GM19240 (cell line): ENCODE measurements at regions not wholly inside any gene's neighbourhood (a gene's known extent, or its start where the extent isn't known, plus 50 kb on each side); places are given as distances from the start of the nearest gene placed in this dataset.

ENCODE experiments used
- DNase-seq: peaks from one replicate; pipeline ENCODE4 v3.0.0; 2011; ENCODE audit warnings: low spot score; ENCODE audit not compliant: insufficient read length

DNA sequence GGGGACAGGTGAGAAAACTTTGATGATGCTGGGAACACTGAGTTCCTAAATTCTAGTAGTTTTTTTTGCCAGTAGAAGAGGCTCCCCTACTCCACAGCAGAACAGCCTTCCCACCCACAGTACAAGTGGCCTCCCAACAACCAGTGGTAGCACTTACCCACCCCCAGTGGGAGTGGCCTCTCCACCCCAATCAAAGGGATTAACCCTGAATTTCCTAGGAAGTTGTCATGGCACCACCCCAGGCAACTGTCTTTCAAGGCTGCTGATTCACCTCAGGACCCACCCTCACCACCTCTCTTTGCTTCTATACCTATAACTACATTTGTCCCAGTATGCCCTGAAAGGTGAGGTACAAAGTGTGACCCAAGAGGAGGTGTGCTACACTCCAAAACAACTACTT lies 81.4 kb upstream of the PRDX6 start:
- no peak for DNase-seq

DNA sequence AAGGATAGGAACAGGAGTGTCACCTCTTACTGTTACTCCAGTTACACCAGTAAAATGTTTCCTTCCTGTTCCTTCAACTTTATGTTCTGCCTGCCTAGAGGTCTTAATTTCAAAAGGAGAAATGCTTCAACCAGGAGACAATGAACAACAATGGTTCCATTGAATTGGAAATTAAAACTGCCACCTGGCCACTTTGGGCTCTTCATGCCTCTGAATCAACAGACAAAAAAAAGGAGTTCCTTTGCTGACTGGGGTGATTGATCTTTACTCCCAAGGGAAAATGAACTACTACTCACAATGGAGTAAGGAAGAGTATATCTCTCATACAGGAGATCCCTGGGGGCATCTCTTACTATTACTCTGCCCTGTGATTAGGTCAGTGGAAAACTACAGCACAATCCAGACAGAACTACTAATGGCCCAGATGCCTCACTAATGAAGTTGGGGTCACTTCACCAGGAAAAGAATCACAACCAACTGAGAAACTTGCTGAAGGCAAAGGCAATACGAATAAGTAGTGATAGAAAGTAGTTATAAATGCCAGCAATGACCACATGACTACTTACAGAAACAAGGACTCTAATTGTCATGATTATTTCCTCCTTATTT lies 76.6 kb upstream of the PRDX6 start:
- no peak for DNase-seq

DNA sequence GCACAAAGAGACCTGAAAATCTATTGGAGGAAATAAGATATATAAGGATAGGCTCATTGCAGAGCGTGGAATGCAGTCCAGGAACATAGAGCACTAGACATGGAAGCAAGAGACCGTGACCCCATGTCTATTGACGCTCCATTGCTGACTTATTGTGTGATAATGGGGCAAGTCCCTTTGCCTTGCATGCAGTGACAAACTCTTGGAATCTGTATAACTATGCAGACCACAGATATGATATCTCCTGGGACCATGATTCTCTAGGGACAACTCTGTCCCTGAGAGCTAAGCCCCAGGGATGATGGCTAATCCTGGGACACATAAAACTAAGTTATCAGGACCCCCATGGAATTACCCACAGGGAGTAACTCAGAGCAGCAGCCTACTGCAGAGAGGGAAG lies 73.1 kb upstream of the PRDX6 start:
- DNase-seq = no peak

DNA sequence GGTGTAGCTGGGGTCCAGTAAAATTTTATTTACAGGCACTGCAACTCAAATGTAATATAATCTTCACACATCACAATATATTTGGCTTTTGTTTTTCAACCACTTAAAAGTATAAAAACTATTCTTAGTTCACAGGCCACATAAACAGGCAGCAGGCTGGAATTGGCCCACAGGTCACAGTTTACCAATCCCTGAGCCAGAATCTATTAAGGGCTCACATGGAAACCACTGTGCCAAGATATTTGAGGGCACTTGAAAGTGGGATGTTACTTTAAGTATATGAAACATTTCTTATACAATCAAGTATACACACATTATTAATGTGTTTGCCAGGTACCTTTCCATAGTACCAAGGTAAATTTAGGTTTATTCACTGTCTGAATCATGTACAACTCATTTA lies 71.9 kb upstream of the PRDX6 start:
- DNase-seq = no peak

DNA sequence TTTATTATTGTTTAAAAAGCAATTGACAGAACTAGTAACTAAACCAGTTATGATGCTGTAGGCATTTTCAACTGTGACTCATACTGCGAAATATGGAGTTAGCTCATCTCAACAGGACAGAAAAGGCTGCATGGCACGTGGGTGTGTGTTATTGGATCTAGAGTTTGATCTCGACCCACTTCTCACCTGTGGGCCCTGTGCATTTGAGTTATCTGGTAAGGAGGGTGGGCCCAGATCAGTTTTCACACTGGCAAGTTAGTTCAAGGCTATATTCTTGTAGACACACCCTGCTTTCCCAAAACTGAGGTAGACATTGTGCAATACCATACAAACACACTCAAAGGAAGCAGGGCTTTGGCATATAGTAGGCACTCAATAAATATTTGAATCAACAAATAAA lies 71.3 kb upstream of the PRDX6 start:
- DNase-seq = no peak

GRCh38 chr1:173406783-173407230 lies 70.3 kb upstream of the PRDX6 start:
- no peak for DNase-seq

DNA sequence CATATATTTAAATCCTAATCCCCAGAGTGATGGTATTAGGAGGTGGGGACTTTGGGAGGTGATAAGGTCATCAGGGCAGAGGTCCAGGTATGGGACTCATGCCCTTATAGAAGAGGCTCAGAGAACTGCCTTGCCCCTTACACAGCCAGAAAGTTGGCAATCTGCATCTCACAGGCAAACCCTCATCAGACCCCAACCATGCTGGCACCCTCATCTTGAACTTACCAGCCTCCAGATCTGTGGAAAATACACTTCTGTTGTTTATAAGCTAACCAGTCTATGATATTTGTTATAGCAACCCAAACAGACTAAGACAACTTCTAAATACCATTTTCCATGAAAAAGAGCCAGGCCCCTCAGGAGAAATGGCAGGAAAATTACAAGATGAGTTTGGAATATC lies 69.3 kb upstream of the PRDX6 start:
- DNase-seq = no peak

DNA sequence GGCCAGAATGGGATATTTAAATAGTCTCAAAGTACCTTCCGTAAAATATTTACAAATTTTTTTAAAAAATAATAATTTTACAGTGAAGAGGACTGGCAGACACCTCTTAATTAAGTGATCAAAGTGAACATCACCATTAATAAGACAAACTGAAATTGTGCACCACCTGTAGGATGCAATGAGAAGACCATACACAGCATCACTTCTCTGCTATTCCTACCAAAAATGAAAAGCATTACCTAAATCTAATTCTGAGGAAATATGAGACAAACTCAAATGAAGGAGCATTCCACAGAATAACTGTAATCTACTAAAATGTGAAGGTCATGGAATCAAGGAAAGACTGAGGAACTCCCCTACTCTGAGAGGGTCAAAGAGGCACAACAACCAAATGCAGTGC lies 68.2 kb upstream of the PRDX6 start:
- no peak for DNase-seq

- no peak for DNase-seq
Observed at GRCh38 chr1:173409613-173410012, 67.5 kb upstream of the PRDX6 start.

- no peak for DNase-seq
Observed at GRCh38 chr1:173410133-173410793, 66.9 kb upstream of the PRDX6 start.

DNA sequence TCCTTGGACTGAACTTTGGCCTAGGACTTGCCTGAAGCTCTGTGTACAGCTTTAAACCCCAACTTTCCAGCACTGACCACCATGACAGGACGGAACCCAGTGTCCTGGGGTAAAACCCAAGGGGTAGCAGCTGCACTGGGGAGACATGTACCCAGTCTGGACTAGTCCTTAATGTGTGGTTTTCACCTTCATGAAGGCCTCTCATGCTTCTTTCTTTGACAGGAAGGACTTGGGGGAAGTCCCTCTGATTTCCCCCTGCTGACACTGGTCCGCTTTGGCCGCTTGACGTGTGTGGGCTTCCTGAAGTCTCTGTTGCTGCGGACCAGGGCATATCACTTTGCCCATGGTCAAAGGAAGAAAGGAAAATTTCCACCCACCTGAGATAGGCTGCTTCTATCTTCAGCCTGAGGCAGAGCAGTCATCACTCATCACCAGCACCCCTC lies 66.3 kb upstream of the PRDX6 start:
- no peak for DNase-seq

GRCh38 chr1:173411835-173412742 lies 65.0 kb upstream of the PRDX6 start:
- no peak for DNase-seq

DNA sequence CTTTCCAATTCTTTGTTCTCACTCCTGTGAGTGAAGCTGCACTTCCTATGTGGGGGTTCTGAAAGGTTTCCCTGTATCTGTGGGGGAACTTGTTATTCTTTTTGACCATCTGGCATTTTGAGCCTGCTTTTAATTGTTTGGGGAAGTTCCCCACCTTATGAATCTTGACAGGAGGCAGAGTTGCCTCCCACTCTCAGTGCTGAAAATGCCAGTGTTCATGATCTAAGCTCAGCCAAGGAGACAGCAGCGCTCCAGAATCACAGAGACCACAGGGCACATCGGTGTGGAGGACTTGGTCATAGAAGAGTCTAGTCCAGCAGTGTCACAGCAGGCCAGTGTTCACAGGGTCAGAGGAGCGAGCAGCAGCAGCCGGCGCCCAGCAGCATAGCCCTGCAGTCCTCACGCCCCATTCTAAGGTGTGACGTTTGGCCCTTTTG lies 63.8 kb upstream of the PRDX6 start:
- no peak for DNase-seq

- DNase-seq = no peak
Observed at GRCh38 chr1:173414136-173414535, 63.0 kb upstream of the PRDX6 start.

DNA sequence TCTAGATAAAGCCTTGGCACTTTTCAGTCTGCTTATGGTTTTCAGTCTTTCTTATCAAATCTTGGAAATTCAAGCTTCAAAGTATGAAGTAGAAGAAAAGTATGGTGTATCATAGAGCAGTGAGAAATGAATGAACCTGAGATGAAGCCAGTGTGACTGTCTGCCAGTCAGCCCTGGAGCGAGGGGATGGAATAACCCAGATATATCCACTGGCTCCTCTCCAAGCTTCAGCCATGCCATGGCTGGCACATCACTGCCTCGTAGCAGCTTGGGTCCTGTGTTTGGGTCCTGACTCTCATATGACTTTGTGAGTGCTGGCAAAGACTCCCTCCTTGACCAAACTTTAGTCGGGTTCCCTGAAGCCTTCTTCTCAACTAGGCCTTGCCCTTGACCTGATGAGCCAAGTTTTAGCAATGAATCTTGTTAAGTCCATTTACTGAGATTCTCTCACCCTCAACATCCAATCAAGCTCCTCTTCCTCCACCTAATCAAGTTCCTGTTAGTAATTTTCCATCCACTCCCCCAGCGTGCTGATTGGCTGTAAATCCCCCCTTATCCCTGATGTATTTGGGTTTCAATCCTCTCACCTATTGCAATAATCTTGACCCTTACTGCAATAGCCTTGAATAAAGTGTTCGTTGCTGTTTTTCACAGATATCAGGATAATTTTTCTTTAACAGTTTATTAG lies 62.5 kb upstream of the PRDX6 start:
- DNase-seq = no peak

DNA sequence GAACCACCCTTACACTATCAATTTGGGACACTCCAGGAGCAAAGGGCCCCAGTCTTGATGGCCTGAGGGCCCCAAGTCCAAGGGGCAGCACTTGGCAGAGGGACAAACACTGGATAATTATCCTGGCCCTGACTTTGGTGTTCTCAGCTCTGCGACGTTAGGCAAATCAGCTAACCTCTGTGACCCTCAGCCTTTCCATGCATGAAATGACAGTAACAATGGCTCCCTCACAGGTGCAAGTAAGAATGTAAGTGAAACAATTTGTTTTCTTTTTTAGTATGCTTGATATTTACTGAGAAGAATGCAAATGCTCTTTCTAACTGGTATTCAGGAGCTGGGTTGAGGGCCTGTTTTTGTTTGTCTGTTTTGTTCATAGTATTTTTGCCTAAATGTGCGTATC lies 61.6 kb upstream of the PRDX6 start:
- DNase-seq = no peak

DNA sequence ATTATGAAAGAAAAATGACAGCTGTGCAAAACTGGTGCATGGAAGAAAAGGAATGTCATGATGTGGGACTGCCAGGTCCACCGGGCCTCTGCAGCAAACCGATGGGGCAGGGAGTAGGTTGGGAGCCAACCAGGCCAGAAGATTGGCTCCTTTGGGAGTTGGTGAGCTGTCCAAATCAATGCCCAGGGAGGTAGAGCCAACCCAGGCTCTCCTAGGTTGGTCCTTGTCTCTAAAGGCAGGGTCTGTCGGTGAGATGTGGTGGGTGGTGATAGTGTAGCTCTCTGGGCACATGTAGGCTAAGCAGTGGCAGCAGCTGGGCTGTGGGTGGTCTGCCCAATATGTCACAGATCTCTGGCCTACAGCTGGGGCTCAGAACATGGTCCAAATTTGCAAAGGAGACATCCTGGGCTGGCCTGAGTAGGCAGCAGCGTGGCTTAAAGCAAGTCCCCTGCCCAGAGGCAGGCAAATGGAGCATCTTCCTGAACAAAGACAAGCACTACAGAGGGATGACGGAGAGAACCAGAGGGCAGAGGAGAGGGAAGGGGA lies 61.2 kb upstream of the PRDX6 start:
- no peak for DNase-seq

DNA sequence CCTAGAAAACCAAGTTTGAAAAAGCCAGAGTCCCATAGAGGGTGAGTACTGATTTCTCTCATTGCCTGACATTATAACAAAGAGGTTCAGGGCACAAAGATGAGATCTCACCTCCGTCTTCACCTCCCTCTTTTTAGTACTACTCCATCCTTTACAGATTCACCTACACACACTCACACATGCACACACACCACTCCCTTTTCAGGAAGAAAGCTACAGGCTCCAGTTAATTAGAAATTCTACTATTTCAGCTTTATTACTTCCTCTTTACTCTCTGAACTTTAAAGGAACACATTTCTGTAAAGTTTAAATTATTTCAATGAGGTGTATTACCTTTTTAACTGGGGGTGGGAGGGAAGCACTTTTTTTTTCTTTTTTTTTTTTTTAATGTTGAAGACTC lies 59.6 kb upstream of the PRDX6 start:
- no peak for DNase-seq

GRCh38 chr1:173418107-173418985 lies 58.8 kb upstream of the PRDX6 start:
- no peak for DNase-seq

GRCh38 chr1:173420330-173420806 lies 56.8 kb upstream of the PRDX6 start:
- DNase-seq = no peak
